ENCODE measurements at regions not wholly inside any gene's neighbourhood (a gene's known extent, or its start where the extent isn't known, plus 50 kb on each side); places are given as distances from the start of the nearest gene placed in this dataset.

DNA sequence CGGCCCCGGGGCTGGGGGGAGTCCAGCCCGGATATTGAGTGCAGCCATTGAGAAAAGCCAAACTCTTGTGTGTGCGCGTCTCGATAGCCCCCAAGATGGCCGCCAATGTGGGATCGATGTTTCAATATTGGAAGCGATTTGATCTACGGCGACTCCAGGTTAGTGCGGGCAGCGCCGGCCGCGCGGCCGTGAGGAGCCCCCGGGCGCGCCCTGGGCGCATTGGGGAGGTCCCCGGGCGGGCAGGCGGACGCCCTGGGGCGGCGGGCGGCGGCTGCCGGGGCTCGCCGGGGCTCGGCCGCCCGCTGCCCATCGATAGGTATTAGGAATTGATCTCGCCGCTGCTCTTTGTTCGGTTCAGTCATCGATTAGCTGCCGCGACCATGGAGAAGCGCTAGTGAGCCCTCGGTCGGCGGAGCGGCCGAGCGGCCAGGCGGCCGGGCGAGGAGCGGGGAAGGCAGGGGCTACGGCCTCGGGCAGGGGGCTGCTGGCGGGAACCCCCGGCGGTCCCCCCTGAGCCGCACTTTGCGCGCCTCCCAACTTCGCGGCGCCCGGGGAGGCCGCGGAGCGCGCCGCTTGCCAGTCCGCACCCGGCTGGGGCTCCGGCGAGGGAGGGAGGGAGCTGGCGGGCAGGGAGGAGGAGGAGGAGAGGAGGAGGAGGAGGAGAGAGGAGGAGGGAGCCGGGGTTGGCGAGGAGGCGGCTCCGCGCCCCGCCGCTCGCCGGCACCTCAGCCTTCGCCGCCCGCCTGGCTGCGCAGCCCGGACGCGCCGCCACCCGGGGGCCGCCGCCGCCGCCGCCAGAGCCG lies 113.9 kb upstream of the MYL2 start, which contains the start of gene CUX2 (continued):
- TF ChIP-seq, protein P1, sequence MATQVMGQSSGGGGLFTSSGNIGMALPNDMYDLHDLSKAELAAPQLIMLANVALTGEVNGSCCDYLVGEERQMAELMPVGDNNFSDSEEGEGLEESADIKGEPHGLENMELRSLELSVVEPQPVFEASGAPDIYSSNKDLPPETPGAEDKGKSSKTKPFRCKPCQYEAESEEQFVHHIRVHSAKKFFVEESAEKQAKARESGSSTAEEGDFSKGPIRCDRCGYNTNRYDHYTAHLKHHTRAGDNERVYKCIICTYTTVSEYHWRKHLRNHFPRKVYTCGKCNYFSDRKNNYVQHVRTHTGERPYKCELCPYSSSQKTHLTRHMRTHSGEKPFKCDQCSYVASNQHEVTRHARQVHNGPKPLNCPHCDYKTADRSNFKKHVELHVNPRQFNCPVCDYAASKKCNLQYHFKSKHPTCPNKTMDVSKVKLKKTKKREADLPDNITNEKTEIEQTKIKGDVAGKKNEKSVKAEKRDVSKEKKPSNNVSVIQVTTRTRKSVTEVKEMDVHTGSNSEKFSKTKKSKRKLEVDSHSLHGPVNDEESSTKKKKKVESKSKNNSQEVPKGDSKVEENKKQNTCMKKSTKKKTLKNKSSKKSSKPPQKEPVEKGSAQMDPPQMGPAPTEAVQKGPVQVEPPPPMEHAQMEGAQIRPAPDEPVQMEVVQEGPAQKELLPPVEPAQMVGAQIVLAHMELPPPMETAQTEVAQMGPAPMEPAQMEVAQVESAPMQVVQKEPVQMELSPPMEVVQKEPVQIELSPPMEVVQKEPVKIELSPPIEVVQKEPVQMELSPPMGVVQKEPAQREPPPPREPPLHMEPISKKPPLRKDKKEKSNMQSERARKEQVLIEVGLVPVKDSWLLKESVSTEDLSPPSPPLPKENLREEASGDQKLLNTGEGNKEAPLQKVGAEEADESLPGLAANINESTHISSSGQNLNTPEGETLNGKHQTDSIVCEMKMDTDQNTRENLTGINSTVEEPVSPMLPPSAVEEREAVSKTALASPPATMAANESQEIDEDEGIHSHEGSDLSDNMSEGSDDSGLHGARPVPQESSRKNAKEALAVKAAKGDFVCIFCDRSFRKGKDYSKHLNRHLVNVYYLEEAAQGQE (IDR thresholded peaks at IDR 0.05), result no peak
- TF ChIP-seq YY1 (IDR thresholded peaks at IDR 0.05) (no peak), TAF1 (conservative IDR thresholded peaks at IDR 0.05) (no peak)

DNA sequence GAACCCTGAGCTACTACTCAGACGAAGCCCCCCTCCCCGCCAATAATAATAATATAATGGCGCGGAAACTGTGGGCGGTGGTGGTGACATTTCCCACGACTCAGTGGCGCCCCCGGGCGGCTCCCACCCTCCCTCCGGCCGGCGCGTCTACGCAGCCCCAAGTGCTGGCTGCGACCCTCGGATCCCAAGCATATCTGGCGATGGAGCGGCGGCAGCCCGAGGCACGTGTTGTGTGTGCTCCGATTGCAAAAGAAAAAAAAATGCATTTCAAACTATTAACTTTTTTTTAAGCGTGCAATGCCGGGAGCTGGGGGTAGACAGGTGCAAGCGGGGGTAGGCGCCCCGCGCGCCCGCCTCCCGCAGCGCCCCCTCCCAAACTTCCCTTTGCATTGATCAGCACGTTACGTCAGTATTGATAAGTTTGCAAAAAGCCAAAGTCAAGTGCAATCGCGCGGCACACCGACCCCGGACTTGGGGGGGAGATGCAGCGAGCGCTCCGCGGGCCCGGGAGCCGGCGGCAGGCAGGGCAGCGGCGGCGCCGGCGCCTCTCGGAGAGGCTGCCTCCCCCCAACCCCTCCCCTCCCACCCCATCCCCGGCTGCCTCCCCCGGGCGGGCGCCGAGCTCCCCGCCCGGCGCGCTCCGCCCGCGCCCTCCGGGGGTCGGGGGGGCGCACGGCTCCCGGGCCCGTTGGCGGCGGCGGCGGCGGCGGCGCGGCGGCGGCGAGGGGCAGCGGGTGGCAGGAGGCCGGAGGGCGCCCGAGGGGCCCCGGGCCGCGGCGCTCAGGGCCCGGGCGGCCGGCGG lies 113.1 kb upstream of the MYL2 start:
- 2% methylated on average over 93 of the region's 93 CpGs for WGBS
- Histone ChIP-seq H3K36me3 (ENCODE audit: control insufficient read depth in 4 of 4, insufficient read depth in 3 of 4, low read depth in 1 of 4, low read length in 3 of 4) (no peaks in the 10 kb centered on the region), H3K4me1 (ENCODE audit: control insufficient read depth in 4 of 4, insufficient read depth in 4 of 4, low read length in 3 of 4) (peaks cover 14 to 49% (median 39%) of the 10 kb centered on the region in 4 donors), H3K9me3 (ENCODE audit: control insufficient read depth in 4 of 4, low read length in 3 of 4) (no peaks in the 10 kb centered on the region), H3K27me3 (ENCODE audit: control insufficient read depth in 4 of 4, insufficient read depth in 4 of 4, low read length in 3 of 4) (no peaks in the 10 kb centered on the region), H3K27ac (ENCODE audit: low read depth in 1 of 2, low read length in 2 of 2) (no peak overlapping the region), H3K9ac (ENCODE audit: low read depth in 1 of 2, low read length in 2 of 2) (no peak overlapping the region), H3K4me3 (ENCODE audit: low read depth in 1 of 3, low read length in 3 of 3) (peak overlapping the region; percentile 66 to 73 (median 69))
- TF ChIP-seq NR2F2 (IDR thresholded peaks at IDR 0.05) (no peak), SP1 (IDR thresholded peaks at IDR 0.05) (no peak)
- no peak for DNase-seq (ENCODE audit: low spot score)

DNA sequence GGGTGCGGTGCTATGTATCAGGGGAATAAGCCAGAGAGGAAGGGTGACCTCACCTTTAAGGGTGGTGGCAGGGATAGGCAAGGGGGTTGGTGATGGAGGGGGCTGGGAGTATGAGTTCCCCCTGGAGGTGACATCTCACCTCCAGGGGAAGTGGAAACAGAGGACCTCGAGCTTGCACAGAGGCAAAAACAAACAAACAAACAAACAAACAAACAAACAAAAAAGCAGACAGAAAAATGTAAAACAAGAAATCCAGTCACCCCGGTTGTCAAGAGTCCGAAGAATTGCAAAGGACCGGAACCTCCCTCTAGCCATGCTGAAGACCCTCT lies 112.2 kb upstream of the MYL2 start:
- no peak for DNase-seq (ENCODE audit: low spot score)
- WGBS, result 70% methylated on average over 5 of the region's 5 CpGs
- H3K4me3 ChIP-seq (ENCODE audit: low read depth in 1 of 3, low read length in 3 of 3), result no peak overlapping the region
- H3K36me3 ChIP-seq (ENCODE audit: control insufficient read depth in 4 of 4, insufficient read depth in 3 of 4, low read depth in 1 of 4, low read length in 3 of 4), result no peaks in the 10 kb centered on the region
- no peak for TF ChIP-seq SP1 (IDR thresholded peaks at IDR 0.05)
- H3K27me3 ChIP-seq (ENCODE audit: control insufficient read depth in 4 of 4, insufficient read depth in 4 of 4, low read length in 3 of 4), result no peaks in the 10 kb centered on the region
- peaks cover 14 to 49% (median 39%) of the 10 kb centered on the region in 4 donors for H3K4me1 ChIP-seq (ENCODE audit: control insufficient read depth in 4 of 4, insufficient read depth in 4 of 4, low read length in 3 of 4)
- H3K27ac ChIP-seq (ENCODE audit: low read depth in 1 of 2, low read length in 2 of 2), result no peak overlapping the region
- H3K9ac ChIP-seq (ENCODE audit: low read depth in 1 of 2, low read length in 2 of 2), result no peak overlapping the region
- H3K9me3 ChIP-seq (ENCODE audit: control insufficient read depth in 4 of 4, low read length in 3 of 4), result no peaks in the 10 kb centered on the region

DNA sequence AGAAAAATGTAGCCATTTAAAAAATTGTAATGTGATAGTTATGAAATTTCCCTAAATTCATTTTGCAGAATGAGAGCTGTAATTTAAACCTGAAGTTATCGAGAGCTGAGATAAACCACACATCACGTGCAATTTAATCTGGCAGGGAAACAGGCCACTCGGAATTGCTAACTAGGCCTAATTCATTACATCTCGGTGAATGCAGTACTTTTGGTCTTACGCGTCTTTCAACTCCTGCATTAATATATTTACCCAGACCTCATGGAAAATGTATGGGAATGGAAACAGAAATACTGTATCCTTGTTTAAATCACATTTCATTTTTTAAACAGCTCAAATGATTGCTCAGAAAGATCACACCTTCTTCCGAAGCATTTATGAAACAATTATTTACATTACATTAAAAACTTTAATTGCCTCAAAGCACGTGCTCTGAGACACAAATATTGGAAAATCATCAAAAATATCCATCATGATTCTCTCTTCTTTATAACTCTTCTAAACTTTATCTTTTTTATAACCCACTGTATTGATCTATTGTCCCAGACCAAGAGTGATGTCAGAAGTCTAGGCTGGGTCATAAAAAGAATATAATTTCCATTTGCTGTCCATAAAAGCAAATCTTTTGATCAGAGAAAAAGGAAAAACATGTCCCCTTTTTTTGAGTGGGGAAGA lies 111.7 kb upstream of the MYL2 start:
- TF ChIP-seq RAD21 (IDR thresholded peaks at IDR 0.05) (no peak), GABPA (IDR thresholded peaks at IDR 0.05 in 1 of 2, conservative IDR thresholded peaks at IDR 0.05 in 1 of 2) (no peak), FOXA2 (IDR thresholded peaks at IDR 0.05) (no peak), YY1 (IDR thresholded peaks at IDR 0.05) (no peak)
- TF ChIP-seq, protein P2, sequence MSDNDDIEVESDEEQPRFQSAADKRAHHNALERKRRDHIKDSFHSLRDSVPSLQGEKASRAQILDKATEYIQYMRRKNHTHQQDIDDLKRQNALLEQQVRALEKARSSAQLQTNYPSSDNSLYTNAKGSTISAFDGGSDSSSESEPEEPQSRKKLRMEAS (IDR thresholded peaks at IDR 0.05), result no peak
- no peak for DNase-seq (ENCODE audit: low spot score)
- H3K9ac ChIP-seq (ENCODE audit: low read depth in 1 of 2, low read length in 2 of 2), result no peak overlapping the region
- no peak overlapping the region for H3K4me3 ChIP-seq (ENCODE audit: low read depth in 1 of 3, low read length in 3 of 3)
- H3K4me1 ChIP-seq (ENCODE audit: control insufficient read depth in 4 of 4, insufficient read depth in 4 of 4, low read length in 3 of 4), result peaks cover 14 to 49% (median 39%) of the 10 kb centered on the region in 4 donors
- WGBS, result 82% methylated on average over 8 of the region's 8 CpGs
- H3K27ac ChIP-seq (ENCODE audit: low read depth in 1 of 2, low read length in 2 of 2), result no peak overlapping the region
- H3K36me3 ChIP-seq (ENCODE audit: control insufficient read depth in 4 of 4, insufficient read depth in 3 of 4, low read depth in 1 of 4, low read length in 3 of 4), result no peaks in the 10 kb centered on the region
- no peaks in the 10 kb centered on the region for H3K9me3 ChIP-seq (ENCODE audit: control insufficient read depth in 4 of 4, low read length in 3 of 4)
- H3K27me3 ChIP-seq (ENCODE audit: control insufficient read depth in 4 of 4, insufficient read depth in 4 of 4, low read length in 3 of 4), result no peaks in the 10 kb centered on the region
